ENCODE measurements at regions not wholly inside any gene's neighbourhood (a gene's known extent, or its start where the extent isn't known, plus 50 kb on each side); places are given as distances from the start of the nearest gene placed in this dataset.

DNA sequence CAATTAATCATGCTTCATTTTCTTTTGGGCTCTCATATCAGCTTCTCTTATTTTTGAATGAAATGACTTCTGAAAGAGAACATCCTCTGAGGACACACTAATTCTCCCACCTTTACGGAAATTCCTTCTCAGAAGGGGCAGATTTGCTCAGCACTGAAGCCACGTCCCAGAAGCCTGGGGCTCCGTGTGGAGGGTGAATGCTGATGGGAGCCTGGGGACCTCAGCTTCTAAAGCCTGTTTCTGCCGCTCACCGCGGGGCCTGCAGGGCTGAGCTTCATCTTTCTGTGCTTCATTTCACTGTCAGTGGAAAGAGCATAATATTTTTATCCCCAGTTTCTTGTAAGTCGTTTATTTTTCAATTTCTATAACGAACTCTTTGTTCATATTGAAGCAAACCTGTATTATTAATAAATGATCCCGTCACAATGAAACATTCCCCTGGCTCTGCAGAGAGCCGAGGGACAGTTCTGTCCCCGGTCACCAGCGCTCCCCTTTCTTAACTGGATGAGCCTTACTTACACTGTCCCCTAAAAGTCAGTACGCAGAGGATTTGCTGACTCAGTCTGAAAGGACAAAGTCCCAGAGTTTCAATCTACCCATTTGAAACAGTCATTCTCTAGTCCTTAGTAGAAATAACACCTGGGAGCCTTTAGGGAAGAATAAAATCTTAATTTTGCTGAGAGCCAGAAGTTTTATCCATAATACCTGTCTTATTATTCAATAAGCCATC is 364.6 kb upstream of the FAT1 start:
- TF ChIP-seq CTCF (IDR thresholded peaks at IDR 0.05; ENCODE audit: insufficient read depth, low read length, poor library complexity, severe bottlenecking): no peak
- no peak for TF ChIP-seq EZH2phosphoT487 (conservative IDR thresholded peaks at IDR 0.05; ENCODE audit: low read length)

Data from SU-DHL-6 (cell line).